SK-N-SH treated with all-trans-retinoic acid at 6 μM for 48 hours (cell line): ENCODE measurements at regions not wholly inside any gene's neighbourhood (a gene's known extent, or its start where the extent isn't known, plus 50 kb on each side); places are given as distances from the start of the nearest gene placed in this dataset.

ENCODE experiments used
- ATAC-seq: fragments of 200-7000 bp; cut with Tn5 transposase; 3 replicates; pipeline ENCODE4 v1.9.1; 2020; ENCODE audit warnings: mild to moderate bottlenecking, moderate library complexity
- ARNTL ChIP-seq: fragments of 450-650 bp; formaldehyde crosslinking; IDR thresholded peaks from 2 replicates; pipeline ENCODE4 v1.5.0; 2020; ENCODE audit warnings: low read depth, mild to moderate bottlenecking, moderate library complexity, borderline replicate concordance
- BACH2 ChIP-seq: fragments of 250-450 bp; sonication (Bioruptor Pico); IDR thresholded peaks from 2 replicates; pipeline ENCODE4 v1.9.0; 2021; ENCODE audit warnings: mild to moderate bottlenecking, borderline replicate concordance
- CSDC2 ChIP-seq: fragments of 250-450 bp; sonication (Bioruptor Pico); IDR thresholded peaks from 2 replicates; pipeline ENCODE4 v1.5.0; 2020; ENCODE audit warnings: mild to moderate bottlenecking, moderate library complexity
- ESRRG ChIP-seq: fragments of 250-450 bp; sonication (Bioruptor Pico); IDR thresholded peaks from 2 replicates; pipeline ENCODE4 v1.6.1; 2021; ENCODE audit warnings: mild to moderate bottlenecking
- ISL1 ChIP-seq: fragments of 250-450 bp; sonication (Bioruptor Pico); IDR thresholded peaks from 2 replicates; pipeline ENCODE4 v2.1.2; 2022; ENCODE audit warnings: mild to moderate bottlenecking, moderate library complexity
- PPARA ChIP-seq: fragments of 250-450 bp; sonication (Bioruptor Pico); IDR thresholded peaks from 2 replicates; pipeline ENCODE4 v1.5.0; 2020; ENCODE audit warnings: mild to moderate bottlenecking, borderline replicate concordance
- RARB ChIP-seq: fragments of 250-450 bp; sonication (Bioruptor Pico); IDR thresholded peaks from 2 replicates; pipeline ENCODE4 v1.8.0; 2021; ENCODE audit warnings: mild to moderate bottlenecking, moderate library complexity
- SNAI2 ChIP-seq: fragments of 250-450 bp; sonication (Bioruptor Pico); IDR thresholded peaks from 2 replicates; pipeline ENCODE4 v1.5.0; 2020; ENCODE audit warnings: mild to moderate bottlenecking, moderate library complexity
- TCF4 ChIP-seq: fragments of 250-450 bp; sonication (Bioruptor Pico); IDR thresholded peaks from 2 replicates; pipeline ENCODE4 v1.8.0; 2021; ENCODE audit warnings: mild to moderate bottlenecking, moderate library complexity, borderline replicate concordance
- TOX ChIP-seq: fragments of 250-450 bp; sonication (Bioruptor Pico); IDR thresholded peaks from 2 replicates; pipeline ENCODE4 v1.8.0; 2021; ENCODE audit warnings: mild to moderate bottlenecking, moderate library complexity, borderline replicate concordance
- ZC3H10 ChIP-seq: fragments of 250-450 bp; sonication (Bioruptor Pico); IDR thresholded peaks from 2 replicates; pipeline ENCODE4 v1.5.1; 2021; ENCODE audit warnings: mild to moderate bottlenecking, moderate library complexity
- ZFP3 ChIP-seq: fragments of 250-450 bp; sonication (Bioruptor Pico); IDR thresholded peaks from 2 replicates; pipeline ENCODE4 v1.5.0; 2020; ENCODE audit warnings: mild to moderate bottlenecking, moderate library complexity
- ZFP30 ChIP-seq: fragments of 450-650 bp; formaldehyde crosslinking; IDR thresholded peaks from 2 replicates; pipeline ENCODE4 v1.5.0; 2022; ENCODE audit warnings: mild to moderate bottlenecking, moderate library complexity
- ZNF565 ChIP-seq: fragments of 450-650 bp; formaldehyde crosslinking; conservative IDR thresholded peaks from 2 replicates; pipeline ENCODE4 v1.5.0; 2020; ENCODE audit warnings: low read depth, mild to moderate bottlenecking, moderate library complexity
- ZNF70 ChIP-seq: fragments of 450-650 bp; formaldehyde crosslinking; IDR thresholded peaks from 2 replicates; pipeline ENCODE4 v1.5.0; 2020; ENCODE audit warnings: mild to moderate bottlenecking, moderate library complexity
- ZNF8 ChIP-seq: fragments of 450-650 bp; formaldehyde crosslinking; IDR thresholded peaks from 2 replicates; pipeline ENCODE4 v1.5.0; 2020; ENCODE audit warnings: mild to moderate bottlenecking, moderate library complexity
- TF ChIP-seq, protein P1 (sequence below): fragments of 250-450 bp; sonication (Bioruptor Pico); IDR thresholded peaks from 2 replicates; pipeline ENCODE4 v1.5.1; 2020; ENCODE audit warnings: low read depth, mild to moderate bottlenecking, moderate library complexity
- TF ChIP-seq, protein P2 (sequence below): fragments of 250-450 bp; sonication (Bioruptor Pico); IDR thresholded peaks from 2 replicates; pipeline ENCODE4 v1.8.0; 2020; ENCODE audit warnings: mild to moderate bottlenecking, moderate library complexity, borderline replicate concordance
- TF ChIP-seq, protein P3 (sequence below): fragments of 250-450 bp; sonication (Bioruptor Pico); IDR thresholded peaks from 2 replicates; pipeline ENCODE4 v1.5.0; 2020; ENCODE audit warnings: mild to moderate bottlenecking, moderate library complexity
- TF ChIP-seq, protein P4 (sequence below): fragments of 250-450 bp; sonication (Bioruptor Pico); IDR thresholded peaks from 2 replicates; pipeline ENCODE4 v1.5.1; 2021; ENCODE audit warnings: mild to moderate bottlenecking, moderate library complexity
- TF ChIP-seq, protein P5 (sequence below): fragments of 250-450 bp; sonication (Bioruptor Pico); IDR thresholded peaks from 2 replicates; pipeline ENCODE4 v1.8.0; 2021; ENCODE audit warnings: low read depth, mild to moderate bottlenecking, moderate library complexity, borderline replicate concordance

DNA sequence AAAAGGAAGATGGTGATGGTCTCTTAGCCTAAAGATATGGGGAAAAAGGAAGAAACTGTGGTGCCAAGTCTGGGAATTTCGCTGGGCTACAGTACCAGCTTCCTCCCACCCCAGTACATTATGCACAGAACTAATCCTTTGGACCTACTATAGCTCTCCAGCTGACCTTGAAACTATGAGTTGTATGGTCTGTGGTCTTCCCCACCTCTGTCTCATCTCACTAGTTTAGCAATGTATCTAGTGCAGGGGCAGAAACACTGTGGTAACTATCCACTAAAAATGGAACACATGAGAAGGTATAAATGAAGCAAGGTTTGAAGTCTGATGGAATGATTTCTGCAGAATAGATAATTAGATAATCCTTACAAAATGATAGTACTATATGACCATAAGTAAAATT is 190.4 kb upstream of the CCDC150 start:
- TF ChIP-seq CSDC2 (no peak), ZFP3 (CRISPR knock-in tag) (no peak), PPARA (CRISPR knock-in tag) (no peak), RARB (CRISPR knock-in tag) (no peak), ZNF70 (CRISPR knock-in tag) (no peak), ZNF565 (no peak), BACH2 (CRISPR knock-in tag) (no peak), ARNTL (CRISPR knock-in tag) (no peak), TOX (CRISPR knock-in tag) (no peak), ISL1 (CRISPR knock-in tag) (no peak), ZNF8 (CRISPR knock-in tag) (no peak), ZFP30 (CRISPR knock-in tag) (no peak), ZC3H10 (CRISPR knock-in tag) (no peak)
- TF ChIP-seq, protein P1, sequence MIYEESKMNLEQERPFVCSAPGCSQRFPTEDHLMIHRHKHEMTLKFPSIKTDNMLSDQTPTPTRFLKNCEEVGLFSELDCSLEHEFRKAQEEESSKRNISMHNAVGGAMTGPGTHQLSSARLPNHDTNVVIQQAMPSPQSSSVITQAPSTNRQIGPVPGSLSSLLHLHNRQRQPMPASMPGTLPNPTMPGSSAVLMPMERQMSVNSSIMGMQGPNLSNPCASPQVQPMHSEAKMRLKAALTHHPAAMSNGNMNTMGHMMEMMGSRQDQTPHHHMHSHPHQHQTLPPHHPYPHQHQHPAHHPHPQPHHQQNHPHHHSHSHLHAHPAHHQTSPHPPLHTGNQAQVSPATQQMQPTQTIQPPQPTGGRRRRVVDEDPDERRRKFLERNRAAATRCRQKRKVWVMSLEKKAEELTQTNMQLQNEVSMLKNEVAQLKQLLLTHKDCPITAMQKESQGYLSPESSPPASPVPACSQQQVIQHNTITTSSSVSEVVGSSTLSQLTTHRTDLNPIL (CRISPR knock-in tag): no peak
- TF ChIP-seq, protein P2, sequence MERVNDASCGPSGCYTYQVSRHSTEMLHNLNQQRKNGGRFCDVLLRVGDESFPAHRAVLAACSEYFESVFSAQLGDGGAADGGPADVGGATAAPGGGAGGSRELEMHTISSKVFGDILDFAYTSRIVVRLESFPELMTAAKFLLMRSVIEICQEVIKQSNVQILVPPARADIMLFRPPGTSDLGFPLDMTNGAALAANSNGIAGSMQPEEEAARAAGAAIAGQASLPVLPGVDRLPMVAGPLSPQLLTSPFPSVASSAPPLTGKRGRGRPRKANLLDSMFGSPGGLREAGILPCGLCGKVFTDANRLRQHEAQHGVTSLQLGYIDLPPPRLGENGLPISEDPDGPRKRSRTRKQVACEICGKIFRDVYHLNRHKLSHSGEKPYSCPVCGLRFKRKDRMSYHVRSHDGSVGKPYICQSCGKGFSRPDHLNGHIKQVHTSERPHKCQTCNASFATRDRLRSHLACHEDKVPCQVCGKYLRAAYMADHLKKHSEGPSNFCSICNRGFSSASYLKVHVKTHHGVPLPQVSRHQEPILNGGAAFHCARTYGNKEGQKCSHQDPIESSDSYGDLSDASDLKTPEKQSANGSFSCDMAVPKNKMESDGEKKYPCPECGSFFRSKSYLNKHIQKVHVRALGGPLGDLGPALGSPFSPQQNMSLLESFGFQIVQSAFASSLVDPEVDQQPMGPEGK: no peak
- TF ChIP-seq, protein P3, sequence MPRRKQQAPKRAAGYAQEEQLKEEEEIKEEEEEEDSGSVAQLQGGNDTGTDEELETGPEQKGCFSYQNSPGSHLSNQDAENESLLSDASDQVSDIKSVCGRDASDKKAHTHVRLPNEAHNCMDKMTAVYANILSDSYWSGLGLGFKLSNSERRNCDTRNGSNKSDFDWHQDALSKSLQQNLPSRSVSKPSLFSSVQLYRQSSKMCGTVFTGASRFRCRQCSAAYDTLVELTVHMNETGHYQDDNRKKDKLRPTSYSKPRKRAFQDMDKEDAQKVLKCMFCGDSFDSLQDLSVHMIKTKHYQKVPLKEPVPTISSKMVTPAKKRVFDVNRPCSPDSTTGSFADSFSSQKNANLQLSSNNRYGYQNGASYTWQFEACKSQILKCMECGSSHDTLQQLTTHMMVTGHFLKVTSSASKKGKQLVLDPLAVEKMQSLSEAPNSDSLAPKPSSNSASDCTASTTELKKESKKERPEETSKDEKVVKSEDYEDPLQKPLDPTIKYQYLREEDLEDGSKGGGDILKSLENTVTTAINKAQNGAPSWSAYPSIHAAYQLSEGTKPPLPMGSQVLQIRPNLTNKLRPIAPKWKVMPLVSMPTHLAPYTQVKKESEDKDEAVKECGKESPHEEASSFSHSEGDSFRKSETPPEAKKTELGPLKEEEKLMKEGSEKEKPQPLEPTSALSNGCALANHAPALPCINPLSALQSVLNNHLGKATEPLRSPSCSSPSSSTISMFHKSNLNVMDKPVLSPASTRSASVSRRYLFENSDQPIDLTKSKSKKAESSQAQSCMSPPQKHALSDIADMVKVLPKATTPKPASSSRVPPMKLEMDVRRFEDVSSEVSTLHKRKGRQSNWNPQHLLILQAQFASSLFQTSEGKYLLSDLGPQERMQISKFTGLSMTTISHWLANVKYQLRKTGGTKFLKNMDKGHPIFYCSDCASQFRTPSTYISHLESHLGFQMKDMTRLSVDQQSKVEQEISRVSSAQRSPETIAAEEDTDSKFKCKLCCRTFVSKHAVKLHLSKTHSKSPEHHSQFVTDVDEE (CRISPR knock-in tag): no peak
- TF ChIP-seq, protein P4, sequence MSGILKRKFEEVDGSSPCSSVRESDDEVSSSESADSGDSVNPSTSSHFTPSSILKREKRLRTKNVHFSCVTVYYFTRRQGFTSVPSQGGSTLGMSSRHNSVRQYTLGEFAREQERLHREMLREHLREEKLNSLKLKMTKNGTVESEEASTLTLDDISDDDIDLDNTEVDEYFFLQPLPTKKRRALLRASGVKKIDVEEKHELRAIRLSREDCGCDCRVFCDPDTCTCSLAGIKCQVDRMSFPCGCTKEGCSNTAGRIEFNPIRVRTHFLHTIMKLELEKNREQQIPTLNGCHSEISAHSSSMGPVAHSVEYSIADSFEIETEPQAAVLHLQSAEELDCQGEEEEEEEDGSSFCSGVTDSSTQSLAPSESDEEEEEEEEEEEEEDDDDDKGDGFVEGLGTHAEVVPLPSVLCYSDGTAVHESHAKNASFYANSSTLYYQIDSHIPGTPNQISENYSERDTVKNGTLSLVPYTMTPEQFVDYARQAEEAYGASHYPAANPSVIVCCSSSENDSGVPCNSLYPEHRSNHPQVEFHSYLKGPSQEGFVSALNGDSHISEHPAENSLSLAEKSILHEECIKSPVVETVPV (CRISPR knock-in tag): no peak
- ATAC-seq: no peak

DNA sequence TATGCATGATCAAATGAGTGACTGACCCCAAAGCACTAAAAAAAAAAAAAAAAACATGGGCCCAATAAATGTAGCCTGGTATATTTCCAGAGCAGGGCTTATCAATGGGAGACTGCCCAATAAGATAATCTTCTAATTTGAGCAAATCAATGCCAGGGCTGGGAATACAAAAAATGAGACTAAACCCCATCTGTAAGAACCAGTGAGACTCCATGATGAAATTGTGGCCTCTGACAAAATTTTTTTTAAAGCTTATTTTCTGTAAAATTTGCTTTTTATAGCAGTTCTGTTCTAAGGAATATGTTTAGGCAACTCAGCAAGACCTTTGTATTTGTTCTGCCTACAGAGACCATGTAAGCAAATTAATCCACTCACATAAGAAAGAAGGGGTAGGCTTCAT is 186.8 kb upstream of the CCDC150 start:
- no peak for ATAC-seq
- TF ChIP-seq ISL1 (CRISPR knock-in tag): no peak
- TF ChIP-seq ESRRG (CRISPR knock-in tag): no peak
- TF ChIP-seq ZFP3 (CRISPR knock-in tag): no peak
- TF ChIP-seq, protein P4 (CRISPR knock-in tag): no peak
- TF ChIP-seq PPARA (CRISPR knock-in tag): no peak

DNA sequence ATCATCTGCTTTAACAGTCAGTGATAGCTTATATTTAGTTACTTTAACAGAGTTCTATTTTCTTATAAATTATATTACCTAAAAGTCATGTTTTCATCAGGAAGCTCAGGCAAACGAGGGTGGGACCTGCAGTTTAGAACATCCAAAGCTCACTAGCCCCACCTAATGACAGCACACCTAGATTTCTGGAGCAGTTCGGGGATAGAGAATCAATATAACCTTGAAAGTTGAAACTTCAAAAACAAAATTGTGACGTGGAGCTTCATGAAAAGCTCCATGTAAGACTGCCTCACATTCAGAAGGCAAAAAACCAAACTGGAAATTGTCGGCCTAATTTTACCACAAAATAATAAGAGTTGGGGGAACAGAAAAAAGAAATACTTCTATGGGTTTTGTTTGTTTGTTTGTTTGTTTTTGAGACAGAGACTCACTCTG is 185.9 kb upstream of the CCDC150 start:
- peak; percentile 82 for ATAC-seq
- TF ChIP-seq ZNF8 (CRISPR knock-in tag) (no peak), BACH2 (CRISPR knock-in tag) (no peak), ZNF565 (no peak), ESRRG (CRISPR knock-in tag) (no peak), SNAI2 (CRISPR knock-in tag) (no peak), TCF4 (no peak), TOX (CRISPR knock-in tag) (no peak), ZFP30 (CRISPR knock-in tag) (no peak), ZNF70 (CRISPR knock-in tag) (no peak), CSDC2 (no peak)
- TF ChIP-seq, protein P5, sequence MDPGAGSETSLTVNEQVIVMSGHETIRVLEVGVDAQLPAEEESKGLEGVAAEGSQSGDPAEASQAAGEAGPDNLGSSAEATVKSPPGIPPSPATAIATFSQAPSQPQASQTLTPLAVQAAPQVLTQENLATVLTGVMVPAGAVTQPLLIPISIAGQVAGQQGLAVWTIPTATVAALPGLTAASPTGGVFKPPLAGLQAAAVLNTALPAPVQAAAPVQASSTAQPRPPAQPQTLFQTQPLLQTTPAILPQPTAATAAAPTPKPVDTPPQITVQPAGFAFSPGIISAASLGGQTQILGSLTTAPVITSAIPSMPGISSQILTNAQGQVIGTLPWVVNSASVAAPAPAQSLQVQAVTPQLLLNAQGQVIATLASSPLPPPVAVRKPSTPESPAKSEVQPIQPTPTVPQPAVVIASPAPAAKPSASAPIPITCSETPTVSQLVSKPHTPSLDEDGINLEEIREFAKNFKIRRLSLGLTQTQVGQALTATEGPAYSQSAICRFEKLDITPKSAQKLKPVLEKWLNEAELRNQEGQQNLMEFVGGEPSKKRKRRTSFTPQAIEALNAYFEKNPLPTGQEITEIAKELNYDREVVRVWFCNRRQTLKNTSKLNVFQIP: no peak
- TF ChIP-seq, protein P2: no peak
- TF ChIP-seq, protein P4 (CRISPR knock-in tag): no peak
- TF ChIP-seq, protein P1 (CRISPR knock-in tag): no peak
